NCI-H460 (cell line): ENCODE measurements at regions not wholly inside any gene's neighbourhood (a gene's known extent, or its start where the extent isn't known, plus 50 kb on each side); places are given as distances from the start of the nearest gene placed in this dataset.
A peak's percentile ranks its signal among the peaks of the same experiment; 100 is the strongest.
"Not testable (repeated sequence)": the region's sequence is repeated elsewhere in the genome, so short reads cannot be mapped to it uniquely, and the experiment has no call there.

Experiments used
- DNase-seq: peaks from one replicate; pipeline ENCODE4 v3.0.0-alpha.2; 2016; ENCODE audit warnings: low read depth; ENCODE audit errors: extremely low read depth

- no peak for DNase-seq
Observed at GRCh38 chr6:97347111-97347510, 64.1 kb upstream of the MMS22L start.

DNA sequence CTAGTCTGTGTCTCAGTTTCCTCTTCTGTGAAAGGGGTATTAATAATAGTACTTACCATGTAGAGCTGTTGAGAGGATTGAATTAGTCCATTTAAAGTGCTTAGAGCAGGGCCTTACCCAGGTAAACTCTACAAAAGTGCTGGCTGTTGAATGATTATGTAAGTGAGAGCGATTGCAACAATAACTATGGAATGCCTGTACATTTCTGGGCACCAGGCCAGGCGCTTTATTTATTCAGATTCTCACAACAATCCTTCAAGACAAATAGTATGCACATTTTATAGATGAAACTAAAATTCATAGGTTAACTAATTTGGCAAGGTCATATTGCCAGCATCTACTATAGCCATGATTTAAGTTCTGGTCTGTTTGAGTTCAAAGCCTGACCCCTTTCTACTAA, 78.3 kb upstream of the MMS22L start:
- DNase-seq, result peak; percentile 1

DNA sequence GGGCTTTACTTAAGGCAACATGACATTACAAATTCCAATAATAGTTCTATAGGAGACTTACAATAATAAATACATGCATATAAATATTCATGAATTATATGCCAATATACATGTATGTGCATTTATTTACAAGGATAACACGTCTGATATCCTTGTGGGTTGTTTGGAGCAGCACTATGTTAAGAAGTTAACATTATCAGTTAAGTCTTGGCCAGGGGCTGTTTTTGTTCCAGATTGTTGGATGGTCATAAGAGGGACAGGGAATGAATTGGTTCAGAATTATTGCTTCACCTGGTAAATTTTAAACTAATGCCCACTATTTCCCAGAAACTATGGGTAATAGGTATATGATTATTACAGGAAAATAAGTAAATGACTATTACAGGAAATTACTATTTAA, 81.3 kb upstream of the MMS22L start:
- DNase-seq, result no peak

DNA sequence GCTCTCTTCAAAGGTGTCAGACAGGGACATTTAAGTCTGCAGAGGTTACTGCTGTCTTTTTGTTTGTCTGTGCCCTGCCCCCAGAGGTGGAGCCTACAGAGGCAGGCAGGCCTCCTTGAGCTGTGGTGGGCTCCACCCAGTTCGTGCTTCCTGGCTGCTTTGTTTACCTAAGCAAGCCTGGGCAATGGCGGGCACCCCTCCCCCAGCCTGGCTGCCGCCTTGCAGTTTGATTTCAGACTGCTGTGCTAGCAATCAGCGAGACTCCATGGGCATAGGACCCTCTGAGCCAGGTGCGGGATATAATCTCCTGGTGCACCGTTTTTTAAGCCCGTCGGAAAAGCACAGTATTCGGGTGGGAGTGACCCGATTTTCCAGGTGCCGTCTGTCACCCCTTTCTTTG, 99.1 kb upstream of the MMS22L start:
- not testable (repeated sequence) for DNase-seq

DNA sequence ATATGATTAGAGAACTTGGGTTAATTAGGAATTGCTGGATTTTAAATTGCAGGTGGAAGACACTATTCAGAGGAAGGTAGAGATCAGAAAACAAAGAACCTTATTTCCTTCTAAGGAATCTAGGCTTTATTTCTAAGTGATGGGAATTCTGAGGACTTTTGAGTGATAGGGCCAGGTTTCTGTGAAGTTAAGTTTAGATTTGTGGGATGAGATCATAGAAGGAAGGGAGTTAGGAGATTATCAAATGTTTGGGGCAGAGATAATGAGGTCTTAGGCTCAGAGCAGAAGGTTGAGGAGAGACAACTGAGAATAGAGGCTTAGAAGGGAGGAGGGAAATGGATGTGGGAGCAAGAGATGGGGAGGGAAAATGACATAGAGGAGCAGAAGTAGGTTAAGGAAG, 109.7 kb upstream of the MMS22L start:
- DNase-seq, result no peak

DNA sequence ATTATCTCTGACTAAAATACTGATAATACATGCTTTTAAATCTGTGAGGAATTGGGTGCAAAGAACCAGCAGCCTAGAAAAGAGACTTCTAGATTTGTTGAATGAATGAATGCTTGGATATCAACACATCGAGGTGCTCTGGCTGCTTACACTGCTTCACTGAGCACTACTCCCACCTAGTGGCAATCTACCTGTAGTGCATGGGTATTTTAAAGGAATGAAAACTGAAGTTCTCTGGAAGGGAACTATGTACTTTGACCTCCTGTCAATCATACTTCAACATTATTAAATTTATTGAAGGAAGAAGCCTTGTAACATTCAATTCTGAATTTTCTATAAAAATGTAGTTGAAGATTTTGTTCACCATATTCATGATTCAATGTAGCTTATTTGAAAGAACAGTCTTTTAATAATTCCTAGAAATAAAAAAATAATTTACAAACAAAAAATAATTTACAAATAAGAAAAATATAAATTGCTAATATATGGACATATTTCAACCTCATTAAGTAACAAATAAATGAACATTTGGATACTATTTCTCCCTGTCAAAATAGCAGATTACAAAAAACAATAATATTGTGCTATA, 111.2 kb upstream of the MMS22L start:
- peak; percentile 55 for DNase-seq

DNA sequence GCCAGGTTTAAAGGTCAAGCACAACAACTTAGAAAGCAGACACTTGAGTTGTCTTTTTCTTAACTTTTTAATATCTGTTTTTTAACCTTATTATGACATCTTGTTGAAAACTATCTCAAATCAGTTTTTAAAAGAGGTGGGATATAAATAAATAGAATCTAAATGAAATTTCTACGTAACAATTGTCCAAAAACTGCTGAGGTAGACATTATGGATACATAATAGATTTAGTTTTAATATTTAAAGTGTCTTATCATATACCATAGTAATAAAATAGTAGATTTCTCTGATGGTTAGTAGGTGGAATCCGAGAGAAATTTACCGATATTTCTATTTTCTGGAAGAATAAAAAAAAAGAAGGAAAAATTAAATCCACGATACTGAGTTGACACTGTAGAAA, 113.9 kb upstream of the MMS22L start:
- no peak for DNase-seq

GRCh38 chr6:97399208-97399607, 116.2 kb upstream of the MMS22L start:
- DNase-seq, result no peak

DNA sequence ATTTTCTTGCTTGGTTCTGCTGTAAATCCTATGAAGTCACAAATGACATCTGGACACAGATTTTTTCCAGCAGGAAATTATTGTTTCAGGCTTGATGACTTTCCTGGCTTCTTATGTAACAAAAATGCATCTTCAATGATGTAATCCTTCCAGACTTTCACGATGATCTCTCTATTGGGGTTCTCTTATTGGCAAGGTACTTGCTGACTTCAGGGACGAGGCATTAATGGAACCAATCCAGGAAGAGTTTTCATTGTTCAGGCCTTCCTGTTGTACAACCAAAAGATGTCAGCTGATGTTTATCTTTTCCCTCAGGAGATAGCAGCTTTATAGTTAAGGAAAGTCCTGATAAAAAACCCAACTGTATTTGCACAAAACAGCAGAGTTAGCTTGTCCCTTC, 118.5 kb upstream of the MMS22L start:
- DNase-seq, result no peak

DNA sequence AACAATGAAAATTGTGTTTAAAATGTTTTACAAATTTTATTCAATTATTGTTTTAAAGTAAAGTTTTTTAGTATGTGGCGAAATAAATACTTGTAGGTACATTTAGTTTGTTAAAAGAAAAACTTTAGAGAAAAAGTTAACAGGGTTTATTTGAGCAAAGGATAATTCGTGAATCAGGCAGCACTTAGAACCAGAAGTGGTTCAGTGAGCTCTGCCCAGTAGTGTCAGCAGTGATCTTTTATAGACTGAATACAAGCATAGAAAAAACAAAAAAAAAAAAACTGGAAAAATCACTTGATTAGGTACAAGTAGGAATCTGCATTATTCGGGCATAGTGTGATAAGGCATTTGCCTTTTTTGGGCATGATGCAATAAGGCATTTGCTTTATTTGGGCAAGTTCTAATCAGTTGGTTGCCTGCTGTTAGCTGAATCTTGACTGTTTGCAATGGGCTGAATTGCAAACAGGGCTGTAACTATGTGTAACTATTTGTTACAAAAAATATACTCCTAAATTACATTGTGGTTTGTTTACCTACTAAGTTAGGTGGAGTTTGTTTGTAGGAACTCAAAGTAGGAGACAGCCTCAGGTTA, 122.9 kb upstream of the MMS22L start:
- DNase-seq, result no peak

DNA sequence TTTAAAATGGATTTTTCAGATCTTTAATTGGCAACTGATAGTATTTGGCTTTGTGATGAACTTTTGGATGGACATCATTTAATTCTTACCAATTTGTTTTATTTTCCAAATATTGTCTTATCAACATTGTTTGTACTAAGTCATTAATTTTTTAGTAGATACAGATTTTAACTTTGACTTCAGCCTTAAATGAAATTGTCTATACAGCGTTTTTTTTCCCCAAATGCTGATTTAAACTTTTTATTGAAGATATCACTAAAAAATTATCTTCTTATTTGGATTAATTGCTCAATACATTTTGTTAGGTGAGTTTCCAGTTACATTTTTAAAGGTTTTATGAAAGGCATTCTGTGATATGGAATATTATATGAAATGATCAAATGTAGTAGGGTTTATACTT, 123.6 kb upstream of the MMS22L start:
- no peak for DNase-seq

GRCh38 chr6:97411610-97412009, 128.6 kb upstream of the MMS22L start:
- DNase-seq, result no peak

- DNase-seq, result no peak
Observed at GRCh38 chr6:97412511-97412910, 129.5 kb upstream of the MMS22L start.

DNA sequence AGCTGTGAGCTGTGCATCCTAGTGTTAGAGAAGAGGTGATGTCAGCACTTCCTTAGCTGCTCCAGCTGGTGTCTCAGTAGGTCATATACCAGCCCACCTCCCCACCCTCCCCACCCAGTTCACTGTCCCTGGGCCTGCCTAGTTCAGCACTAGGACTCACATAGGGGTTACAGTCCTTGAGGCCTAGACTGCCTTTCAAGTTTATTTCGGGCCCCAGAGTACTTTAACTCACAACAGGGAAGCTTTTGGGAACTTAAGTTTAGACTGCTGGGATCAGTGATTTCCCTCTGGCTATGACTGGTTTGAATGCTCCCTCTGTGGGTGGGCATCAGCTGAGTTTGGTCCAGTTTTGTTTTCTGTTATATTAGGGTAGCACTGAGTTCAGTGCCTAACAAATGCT, 139.2 kb upstream of the MMS22L start:
- no peak for DNase-seq

- no peak for DNase-seq
Observed at GRCh38 chr6:97423190-97423589, 140.2 kb upstream of the MMS22L start.

DNA sequence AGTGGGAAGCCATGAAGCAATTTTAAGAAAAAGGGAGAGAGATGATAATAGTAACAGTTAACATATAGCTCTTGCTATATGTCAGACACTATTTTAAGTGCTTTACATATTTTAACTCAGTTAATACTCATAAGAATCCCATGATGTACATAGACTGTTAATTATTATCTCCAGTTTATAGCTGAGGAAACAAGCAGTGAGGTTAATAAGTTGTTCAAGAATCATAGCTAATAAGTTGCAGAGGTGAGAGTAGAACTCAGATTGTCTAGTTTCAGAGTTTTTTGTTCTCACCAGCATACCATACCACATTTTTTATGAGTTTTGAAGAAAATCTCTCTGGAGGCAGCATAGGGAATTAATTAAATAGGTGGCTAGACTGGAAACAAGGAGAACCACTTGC, 144.6 kb upstream of the MMS22L start:
- DNase-seq, result no peak

DNA sequence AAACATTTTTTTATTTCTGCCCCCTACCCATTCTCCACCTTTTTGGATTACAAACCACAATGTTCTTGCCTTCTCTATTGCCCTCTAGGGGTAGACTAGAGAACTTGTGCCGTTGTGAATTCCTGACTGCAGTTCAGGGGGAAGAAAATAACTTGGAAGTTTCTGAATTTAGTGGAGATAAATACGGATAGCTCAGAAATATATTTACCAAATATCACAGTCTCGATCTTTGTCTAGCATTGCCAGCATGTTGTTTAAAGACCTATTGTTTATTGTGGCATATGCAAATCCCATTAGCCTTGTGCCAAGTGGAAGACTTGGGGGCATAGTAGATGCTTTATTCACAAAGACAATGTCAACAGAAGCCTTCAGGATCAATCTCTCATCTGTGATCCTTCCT, 154.1 kb upstream of the MMS22L start:
- DNase-seq, result peak; percentile 4

DNA sequence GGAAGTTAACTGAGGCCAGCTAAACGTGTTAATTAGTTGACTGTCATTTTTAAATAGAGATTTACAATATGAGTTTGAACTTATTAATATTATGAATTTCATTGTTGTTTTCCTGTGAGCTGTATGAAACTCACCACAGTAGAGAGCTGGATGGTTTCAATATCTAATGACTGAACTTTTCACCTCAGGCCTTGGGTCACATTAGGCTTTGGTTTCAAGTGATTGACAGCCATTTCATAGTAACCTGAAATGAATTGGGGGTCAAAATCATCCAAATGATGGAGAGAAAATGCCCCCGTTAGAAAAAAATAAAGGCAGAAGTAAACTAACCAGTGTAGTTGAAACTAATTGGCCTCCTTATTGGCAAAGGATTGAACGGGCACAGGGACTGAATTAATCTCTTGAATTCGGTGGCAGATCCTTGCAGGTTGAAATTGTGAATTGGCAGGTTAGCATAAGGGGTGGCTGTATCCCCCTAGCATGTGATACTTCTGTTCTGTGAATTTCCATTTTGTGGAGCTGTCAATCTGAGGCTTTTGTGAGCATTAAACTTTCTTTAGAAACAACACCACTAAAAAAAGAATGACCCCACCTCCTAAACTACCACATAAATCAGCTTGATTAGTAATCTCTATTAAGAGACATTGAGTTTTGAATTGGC, 155.1 kb upstream of the MMS22L start:
- DNase-seq, result no peak

- peak; percentile 40 for DNase-seq
Observed at GRCh38 chr6:97440590-97441176, 157.7 kb upstream of the MMS22L start.

DNA sequence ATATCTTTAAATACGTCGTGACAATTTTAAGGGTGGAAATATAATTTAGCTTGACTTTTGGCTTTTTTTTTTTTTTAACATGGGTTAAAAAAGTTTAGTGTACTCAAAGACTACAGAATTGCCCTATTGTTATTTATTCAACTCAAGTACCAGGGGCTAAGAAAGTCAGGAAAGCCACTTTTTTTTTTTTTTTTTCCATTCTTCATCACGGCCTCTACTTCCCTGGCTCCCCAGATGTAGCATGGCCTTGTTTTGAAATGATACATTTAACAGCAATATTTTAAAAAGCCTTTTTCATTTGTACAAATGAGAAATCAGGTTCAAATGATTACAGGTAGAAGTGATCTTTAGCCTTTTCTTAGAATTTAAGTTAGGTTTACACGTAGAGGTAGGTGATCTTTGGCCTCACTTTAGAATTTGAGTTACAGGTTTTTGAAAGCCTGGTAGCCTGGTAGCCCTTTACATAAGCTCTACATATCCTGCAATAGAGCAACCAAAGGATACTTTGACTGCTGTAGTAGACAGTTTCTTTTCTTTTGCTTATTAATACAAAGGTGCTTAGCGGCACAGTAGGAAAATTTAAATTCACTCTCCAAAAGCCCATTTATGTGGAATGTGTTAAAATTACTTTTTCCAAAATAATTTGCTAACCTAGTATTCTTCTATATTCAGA, 160.5 kb upstream of the MMS22L start:
- no peak for DNase-seq

- no peak for DNase-seq
Observed at GRCh38 chr6:97445407-97445806, 162.4 kb upstream of the MMS22L start.
